HEK293 (cell line): ENCODE measurements at regions not wholly inside any gene's neighbourhood (a gene's known extent, or its start where the extent isn't known, plus 50 kb on each side); places are given as distances from the start of the nearest gene placed in this dataset.
A peak's percentile ranks its signal among the peaks of the same experiment; 100 is the strongest.

Source experiments
- CTCF ChIA-PET: fragments of 350-600 bp; formaldehyde crosslinking; extraction: SDS; loops from one replicate; lab custom pipeline; 2021; ENCODE audit warnings: antibody characterized with exemption; lab: Yijun Ruan, JAX
- POLR2A ChIA-PET: fragments of 300-600 bp; formaldehyde crosslinking; extraction: SDS; loops from one replicate; lab custom pipeline; 2020; ENCODE audit warnings: antibody characterized with exemption, inconsistent platforms; lab: Yijun Ruan, JAX
- H3K27ac ChIP-seq: fragments of 200-500 bp; sonication (Bioruptor generic); 2 replicates; pipeline ENCODE4 v1.5.1; 2014; ENCODE audit warnings: low read depth, low read length, control low read depth, inconsistent platforms; ENCODE audit errors: extremely low read depth
- H3K36me3 ChIP-seq, 2 experiments: fragments of 200-500 bp in 1 of 2; sonication (Bioruptor generic) in 1 of 2; 1 replicate in 1 of 2; 2 replicates in 1 of 2; pipeline ENCODE4 v1.5.1; 2014 to 2017; ENCODE audit warnings: inconsistent platforms in 2 of 2, low read length in 2 of 2; ENCODE audit not compliant: control insufficient read depth in 2 of 2, insufficient read depth in 1 of 2
- H3K4me1 ChIP-seq: fragments of 200-500 bp; sonication (Bioruptor generic); 2 replicates; pipeline ENCODE4 v1.5.1; 2014; ENCODE audit warnings: mild to moderate bottlenecking, low read length, inconsistent platforms; ENCODE audit not compliant: control insufficient read depth, insufficient read depth
- H3K4me3 ChIP-seq: 2 replicates; pipeline ENCODE4 v1.5.1; 2011; ENCODE audit warnings: low read depth, mild to moderate bottlenecking, control low read depth, low read length, moderate library complexity
- H3K9me3 ChIP-seq: fragments of 200-500 bp; sonication (Bioruptor generic); 2 replicates; pipeline ENCODE4 v1.5.1; 2014; ENCODE audit warnings: low read depth, low read length, inconsistent platforms; ENCODE audit not compliant: control insufficient read depth, insufficient read depth
- EGR2 ChIP-seq: fragments of 450-650 bp; formaldehyde crosslinking; IDR thresholded peaks from 2 replicates; pipeline ENCODE4 v1.5.1; 2016; ENCODE audit warnings: low read depth, missing biosample characterization, missing genetic modification characterization
- FEZF1 ChIP-seq: fragments of 450-650 bp; formaldehyde crosslinking; IDR thresholded peaks from 2 replicates; pipeline ENCODE4 v1.5.1; 2016; ENCODE audit warnings: missing biosample characterization, missing genetic modification characterization
- GLI4 ChIP-seq: fragments of 450-650 bp; formaldehyde crosslinking; IDR thresholded peaks from 2 replicates; pipeline ENCODE4 v1.5.1; 2016; ENCODE audit warnings: missing biosample characterization, missing genetic modification characterization
- MEIS1 ChIP-seq: sonication (generic); formaldehyde crosslinking; IDR thresholded peaks from 2 replicates; pipeline ENCODE4 v1.8.1; 2022; ENCODE audit warnings: missing genetic modification reagents, mild to moderate bottlenecking, borderline replicate concordance
- REPIN1 ChIP-seq: fragments of 450-650 bp; formaldehyde crosslinking; IDR thresholded peaks from 2 replicates; pipeline ENCODE4 v1.5.1; 2017; ENCODE audit warnings: missing biosample characterization, missing genetic modification characterization, low read depth
- ZFP41 ChIP-seq: fragments of 450-650 bp; formaldehyde crosslinking; IDR thresholded peaks from 2 replicates; pipeline ENCODE4 v1.5.1; 2016; ENCODE audit warnings: missing biosample characterization, missing genetic modification characterization, borderline replicate concordance
- ZNF16 ChIP-seq: fragments of 450-650 bp; formaldehyde crosslinking; IDR thresholded peaks from 2 replicates; pipeline ENCODE4 v1.5.1; 2016; ENCODE audit warnings: low read depth, missing biosample characterization, missing genetic modification characterization
- ZNF211 ChIP-seq: fragments of 450-650 bp; formaldehyde crosslinking; IDR thresholded peaks from 2 replicates; pipeline ENCODE4 v1.5.1; 2016; ENCODE audit warnings: low read depth, missing biosample characterization, missing genetic modification characterization
- ZNF239 ChIP-seq: fragments of 450-650 bp; formaldehyde crosslinking; IDR thresholded peaks from 2 replicates; pipeline ENCODE4 v1.5.1; 2016; ENCODE audit warnings: missing biosample characterization, missing genetic modification characterization
- ZNF37A ChIP-seq: fragments of 450-650 bp; IDR thresholded peaks from 2 replicates; pipeline ENCODE4 v1.5.1; 2018; ENCODE audit warnings: missing biosample characterization, missing genetic modification characterization
- ZNF433 ChIP-seq: fragments of 450-650 bp; formaldehyde crosslinking; IDR thresholded peaks from 2 replicates; pipeline ENCODE4 v1.5.1; 2016; ENCODE audit warnings: missing biosample characterization, missing genetic modification characterization, low read depth
- ZNF48 ChIP-seq: fragments of 450-650 bp; formaldehyde crosslinking; IDR thresholded peaks from 2 replicates; pipeline ENCODE4 v1.5.1; 2016; ENCODE audit warnings: missing biosample characterization, missing genetic modification characterization
- TF ChIP-seq, protein P1 (sequence below): sonication (generic); formaldehyde crosslinking; IDR thresholded peaks from 2 replicates; pipeline ENCODE4 v1.8.1; 2022; ENCODE audit warnings: mild to moderate bottlenecking, moderate library complexity, missing genetic modification reagents
- TF ChIP-seq, protein P2 (sequence below): fragments of 450-650 bp; formaldehyde crosslinking; IDR thresholded peaks from 2 replicates; pipeline ENCODE4 v1.5.1; 2016; ENCODE audit warnings: missing biosample characterization, missing genetic modification characterization
- TF ChIP-seq, protein P3 (sequence below): fragments of 450-650 bp; formaldehyde crosslinking; IDR thresholded peaks from 2 replicates; pipeline ENCODE4 v1.5.1; 2016; ENCODE audit warnings: missing biosample characterization, missing genetic modification characterization
- TF ChIP-seq, protein P4 (sequence below): fragments of 450-650 bp; formaldehyde crosslinking; IDR thresholded peaks from 2 replicates; pipeline ENCODE4 v1.5.1; 2017; ENCODE audit warnings: missing biosample characterization, mild to moderate bottlenecking, missing genetic modification characterization, moderate library complexity
- TF ChIP-seq, protein P5 (sequence below): fragments of 450-650 bp; formaldehyde crosslinking; IDR thresholded peaks from 2 replicates; pipeline ENCODE4; 2016; ENCODE audit warnings: missing biosample characterization, missing genetic modification characterization
- TF ChIP-seq, protein P6 (sequence below): fragments of 450-650 bp; formaldehyde crosslinking; IDR thresholded peaks from 2 replicates; pipeline ENCODE4 v1.5.1; 2016; ENCODE audit warnings: missing biosample characterization, missing genetic modification characterization
- TF ChIP-seq, protein P7 (sequence below): fragments of 450-650 bp; formaldehyde crosslinking; optimal IDR thresholded peaks from 2 replicates; pipeline ENCODE3; 2016; ENCODE audit warnings: missing biosample characterization, mild to moderate bottlenecking, missing genetic modification characterization

DNA sequence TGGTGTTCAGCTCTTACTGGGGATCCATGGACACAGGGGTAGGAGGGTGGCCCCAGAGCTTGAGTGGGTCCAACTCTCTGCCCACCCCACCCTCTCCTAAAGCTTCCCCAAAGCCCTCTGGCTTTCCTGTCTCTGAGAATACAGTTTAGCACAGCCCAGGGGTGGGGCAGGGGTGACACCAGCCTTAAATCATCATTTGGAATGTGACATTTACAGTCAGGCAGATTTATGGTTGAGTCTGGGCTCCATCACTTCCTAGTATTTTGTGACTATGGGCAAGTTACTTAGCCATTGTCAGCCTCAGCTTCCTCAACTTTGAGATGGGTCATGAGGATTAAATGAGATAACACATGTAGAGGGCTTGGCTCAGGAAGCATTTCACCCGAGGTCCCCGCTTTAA lies 193.1 kb upstream of the IRX6 start:
- Histone ChIP-seq H3K36me3 (no peaks in the 10 kb centered on the region), H3K27ac (no peak overlapping the region), H3K9me3 (no peaks in the 10 kb centered on the region), H3K4me3 (no peak overlapping the region), H3K4me1 (no peaks in the 10 kb centered on the region)
- ChIA-PET CTCF (interaction anchor here (0.6 kb wide), 1 partner anchor 140 kb away, joined by 5 read pairs; no protein-coding TSS in a partner anchor), POLR2A (no interaction called here)
- TF ChIP-seq, protein P1, sequence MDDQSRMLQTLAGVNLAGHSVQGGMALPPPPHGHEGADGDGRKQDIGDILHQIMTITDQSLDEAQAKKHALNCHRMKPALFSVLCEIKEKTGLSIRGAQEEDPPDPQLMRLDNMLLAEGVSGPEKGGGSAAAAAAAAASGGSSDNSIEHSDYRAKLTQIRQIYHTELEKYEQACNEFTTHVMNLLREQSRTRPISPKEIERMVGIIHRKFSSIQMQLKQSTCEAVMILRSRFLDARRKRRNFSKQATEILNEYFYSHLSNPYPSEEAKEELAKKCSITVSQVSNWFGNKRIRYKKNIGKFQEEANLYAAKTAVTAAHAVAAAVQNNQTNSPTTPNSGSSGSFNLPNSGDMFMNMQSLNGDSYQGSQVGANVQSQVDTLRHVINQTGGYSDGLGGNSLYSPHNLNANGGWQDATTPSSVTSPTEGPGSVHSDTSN: no peak
- TF ChIP-seq, protein P2, sequence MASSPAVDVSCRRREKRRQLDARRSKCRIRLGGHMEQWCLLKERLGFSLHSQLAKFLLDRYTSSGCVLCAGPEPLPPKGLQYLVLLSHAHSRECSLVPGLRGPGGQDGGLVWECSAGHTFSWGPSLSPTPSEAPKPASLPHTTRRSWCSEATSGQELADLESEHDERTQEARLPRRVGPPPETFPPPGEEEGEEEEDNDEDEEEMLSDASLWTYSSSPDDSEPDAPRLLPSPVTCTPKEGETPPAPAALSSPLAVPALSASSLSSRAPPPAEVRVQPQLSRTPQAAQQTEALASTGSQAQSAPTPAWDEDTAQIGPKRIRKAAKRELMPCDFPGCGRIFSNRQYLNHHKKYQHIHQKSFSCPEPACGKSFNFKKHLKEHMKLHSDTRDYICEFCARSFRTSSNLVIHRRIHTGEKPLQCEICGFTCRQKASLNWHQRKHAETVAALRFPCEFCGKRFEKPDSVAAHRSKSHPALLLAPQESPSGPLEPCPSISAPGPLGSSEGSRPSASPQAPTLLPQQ (tag by site-specific recombination): no peak
- TF ChIP-seq FEZF1 (tag by site-specific recombination): no peak
- no peak for TF ChIP-seq ZNF16 (tag by site-specific recombination)
- no peak for TF ChIP-seq ZNF433 (tag by site-specific recombination)
- no peak for TF ChIP-seq ZNF239 (tag by site-specific recombination)

DNA sequence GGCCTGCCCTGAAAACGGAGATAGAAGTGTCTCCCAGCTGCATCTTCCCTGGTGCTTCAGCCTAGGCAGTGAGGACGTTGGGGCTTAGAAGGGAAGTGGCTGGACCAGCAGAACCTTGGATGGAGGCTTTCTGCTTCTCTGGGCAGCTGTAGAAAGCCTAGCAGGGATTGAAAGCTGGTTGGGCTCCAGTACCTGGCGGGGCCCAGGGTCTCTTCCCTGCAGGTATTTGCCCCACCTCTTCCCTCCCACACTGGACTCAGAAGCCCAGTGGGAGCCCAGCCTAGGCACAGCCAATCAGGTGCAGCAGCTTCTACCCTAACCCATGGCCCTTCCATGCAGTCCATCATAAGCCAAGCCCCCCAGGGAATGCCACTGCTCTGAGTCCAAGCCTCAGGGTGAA lies 190.3 kb upstream of the IRX6 start:
- TF ChIP-seq ZNF37A: no peak
- TF ChIP-seq, protein P3, sequence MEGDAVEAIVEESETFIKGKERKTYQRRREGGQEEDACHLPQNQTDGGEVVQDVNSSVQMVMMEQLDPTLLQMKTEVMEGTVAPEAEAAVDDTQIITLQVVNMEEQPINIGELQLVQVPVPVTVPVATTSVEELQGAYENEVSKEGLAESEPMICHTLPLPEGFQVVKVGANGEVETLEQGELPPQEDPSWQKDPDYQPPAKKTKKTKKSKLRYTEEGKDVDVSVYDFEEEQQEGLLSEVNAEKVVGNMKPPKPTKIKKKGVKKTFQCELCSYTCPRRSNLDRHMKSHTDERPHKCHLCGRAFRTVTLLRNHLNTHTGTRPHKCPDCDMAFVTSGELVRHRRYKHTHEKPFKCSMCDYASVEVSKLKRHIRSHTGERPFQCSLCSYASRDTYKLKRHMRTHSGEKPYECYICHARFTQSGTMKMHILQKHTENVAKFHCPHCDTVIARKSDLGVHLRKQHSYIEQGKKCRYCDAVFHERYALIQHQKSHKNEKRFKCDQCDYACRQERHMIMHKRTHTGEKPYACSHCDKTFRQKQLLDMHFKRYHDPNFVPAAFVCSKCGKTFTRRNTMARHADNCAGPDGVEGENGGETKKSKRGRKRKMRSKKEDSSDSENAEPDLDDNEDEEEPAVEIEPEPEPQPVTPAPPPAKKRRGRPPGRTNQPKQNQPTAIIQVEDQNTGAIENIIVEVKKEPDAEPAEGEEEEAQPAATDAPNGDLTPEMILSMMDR (tag by site-specific recombination): no peak
- TF ChIP-seq, protein P4, sequence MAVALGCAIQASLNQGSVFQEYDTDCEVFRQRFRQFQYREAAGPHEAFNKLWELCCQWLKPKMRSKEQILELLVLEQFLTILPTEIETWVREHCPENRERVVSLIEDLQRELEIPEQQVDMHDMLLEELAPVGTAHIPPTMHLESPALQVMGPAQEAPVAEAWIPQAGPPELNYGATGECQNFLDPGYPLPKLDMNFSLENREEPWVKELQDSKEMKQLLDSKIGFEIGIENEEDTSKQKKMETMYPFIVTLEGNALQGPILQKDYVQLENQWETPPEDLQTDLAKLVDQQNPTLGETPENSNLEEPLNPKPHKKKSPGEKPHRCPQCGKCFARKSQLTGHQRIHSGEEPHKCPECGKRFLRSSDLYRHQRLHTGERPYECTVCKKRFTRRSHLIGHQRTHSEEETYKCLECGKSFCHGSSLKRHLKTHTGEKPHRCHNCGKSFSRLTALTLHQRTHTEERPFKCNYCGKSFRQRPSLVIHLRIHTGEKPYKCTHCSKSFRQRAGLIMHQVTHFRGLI (tag by site-specific recombination): peak; percentile 97
- TF ChIP-seq, protein P5, sequence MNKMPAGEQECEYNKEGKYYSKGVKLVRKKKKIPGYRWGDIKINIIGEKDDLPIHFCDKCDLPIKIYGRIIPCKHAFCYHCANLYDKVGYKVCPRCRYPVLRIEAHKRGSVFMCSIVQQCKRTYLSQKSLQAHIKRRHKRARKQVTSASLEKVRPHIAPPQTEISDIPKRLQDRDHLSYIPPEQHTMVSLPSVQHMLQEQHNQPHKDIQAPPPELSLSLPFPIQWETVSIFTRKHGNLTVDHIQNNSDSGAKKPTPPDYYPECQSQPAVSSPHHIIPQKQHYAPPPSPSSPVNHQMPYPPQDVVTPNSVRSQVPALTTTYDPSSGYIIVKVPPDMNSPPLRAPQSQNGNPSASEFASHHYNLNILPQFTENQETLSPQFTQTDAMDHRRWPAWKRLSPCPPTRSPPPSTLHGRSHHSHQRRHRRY: no peak
- no peak for TF ChIP-seq MEIS1 (CRISPR knock-in tag)
- no peak for TF ChIP-seq ZNF211 (tag by site-specific recombination)
- H3K4me1 ChIP-seq: no peaks in the 10 kb centered on the region
- no peak overlapping the region for H3K27ac ChIP-seq
- no peaks in the 10 kb centered on the region for H3K9me3 ChIP-seq
- ChIA-PET CTCF (interaction anchor here (0.5 to 0.8 kb wide), 2 partner anchors 119 to 331 kb away, joined by 3 read pairs; no protein-coding TSS in a partner anchor), POLR2A (no interaction called here)
- H3K36me3 ChIP-seq: no peaks in the 10 kb centered on the region
- no peak overlapping the region for H3K4me3 ChIP-seq

DNA sequence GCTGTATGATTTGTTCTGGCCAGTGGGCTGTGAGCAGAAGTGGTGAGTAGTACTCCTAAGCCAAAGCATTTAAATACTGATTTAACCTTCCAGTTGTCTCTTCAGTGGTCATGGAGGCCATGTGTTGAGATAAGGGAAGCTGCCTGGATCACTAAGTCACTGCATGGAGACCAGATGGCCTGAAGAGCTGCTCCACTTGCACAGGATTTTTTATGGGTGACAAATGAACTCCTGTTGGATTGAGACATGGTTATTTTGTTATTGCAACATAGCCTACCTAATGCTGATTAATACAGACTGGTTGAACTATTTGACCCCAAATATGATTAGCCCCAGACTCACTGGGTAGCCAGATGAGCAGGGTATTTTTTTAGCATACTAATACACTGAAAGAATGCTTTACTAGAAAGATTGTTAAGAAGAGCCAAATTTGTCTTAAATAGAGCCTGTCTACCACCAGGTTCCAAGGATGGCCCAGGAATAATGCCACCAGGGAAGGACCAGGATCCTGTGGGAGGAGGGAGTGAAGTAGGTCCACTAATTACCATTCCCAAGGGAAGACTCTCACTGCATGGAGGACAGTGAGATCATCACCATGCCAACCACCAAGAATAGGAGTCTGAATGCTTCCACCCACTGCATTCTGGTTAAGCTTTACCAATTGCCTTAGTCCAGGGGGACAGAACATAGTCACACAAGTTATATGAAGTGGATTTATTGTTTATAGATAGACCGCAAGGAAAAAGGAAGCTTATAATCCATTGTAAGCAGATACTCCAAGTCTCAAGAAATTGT lies 187.4 kb upstream of the IRX6 start:
- CTCF ChIA-PET: no interaction called here
- TF ChIP-seq EGR2 (tag by site-specific recombination): no peak
- no peak for TF ChIP-seq ZFP41 (tag by site-specific recombination)
- TF ChIP-seq, protein P6, sequence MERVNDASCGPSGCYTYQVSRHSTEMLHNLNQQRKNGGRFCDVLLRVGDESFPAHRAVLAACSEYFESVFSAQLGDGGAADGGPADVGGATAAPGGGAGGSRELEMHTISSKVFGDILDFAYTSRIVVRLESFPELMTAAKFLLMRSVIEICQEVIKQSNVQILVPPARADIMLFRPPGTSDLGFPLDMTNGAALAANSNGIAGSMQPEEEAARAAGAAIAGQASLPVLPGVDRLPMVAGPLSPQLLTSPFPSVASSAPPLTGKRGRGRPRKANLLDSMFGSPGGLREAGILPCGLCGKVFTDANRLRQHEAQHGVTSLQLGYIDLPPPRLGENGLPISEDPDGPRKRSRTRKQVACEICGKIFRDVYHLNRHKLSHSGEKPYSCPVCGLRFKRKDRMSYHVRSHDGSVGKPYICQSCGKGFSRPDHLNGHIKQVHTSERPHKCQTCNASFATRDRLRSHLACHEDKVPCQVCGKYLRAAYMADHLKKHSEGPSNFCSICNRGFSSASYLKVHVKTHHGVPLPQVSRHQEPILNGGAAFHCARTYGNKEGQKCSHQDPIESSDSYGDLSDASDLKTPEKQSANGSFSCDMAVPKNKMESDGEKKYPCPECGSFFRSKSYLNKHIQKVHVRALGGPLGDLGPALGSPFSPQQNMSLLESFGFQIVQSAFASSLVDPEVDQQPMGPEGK (tag by site-specific recombination): no peak
- TF ChIP-seq, protein P7, sequence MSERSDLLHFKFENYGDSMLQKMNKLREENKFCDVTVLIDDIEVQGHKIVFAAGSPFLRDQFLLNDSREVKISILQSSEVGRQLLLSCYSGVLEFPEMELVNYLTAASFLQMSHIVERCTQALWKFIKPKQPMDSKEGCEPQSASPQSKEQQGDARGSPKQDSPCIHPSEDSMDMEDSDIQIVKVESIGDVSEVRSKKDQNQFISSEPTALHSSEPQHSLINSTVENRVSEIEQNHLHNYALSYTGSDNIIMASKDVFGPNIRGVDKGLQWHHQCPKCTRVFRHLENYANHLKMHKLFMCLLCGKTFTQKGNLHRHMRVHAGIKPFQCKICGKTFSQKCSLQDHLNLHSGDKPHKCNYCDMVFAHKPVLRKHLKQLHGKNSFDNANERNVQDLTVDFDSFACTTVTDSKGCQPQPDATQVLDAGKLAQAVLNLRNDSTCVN (tag by site-specific recombination): no peak
- no peak for TF ChIP-seq REPIN1
- TF ChIP-seq GLI4 (tag by site-specific recombination): no peak
- no peak for TF ChIP-seq ZNF48

More for the DNA sequence above, 187.4 kb upstream of the IRX6 start:
- Histone ChIP-seq H3K4me3 (no peak overlapping the region), H3K4me1 (no peaks in the 10 kb centered on the region), H3K27ac (no peak overlapping the region), H3K9me3 (no peaks in the 10 kb centered on the region), H3K36me3 (no peaks in the 10 kb centered on the region)
- POLR2A ChIA-PET: no interaction called here
